Neural progenitor cell (in vitro differentiated cells): ENCODE measurements at regions not wholly inside any gene's neighbourhood (a gene's known extent, or its start where the extent isn't known, plus 50 kb on each side); places are given as distances from the start of the nearest gene placed in this dataset.

Experiments used
- DNase-seq: peaks from one replicate; pipeline ENCODE4 v3.0.0-alpha.2; 2016; ENCODE audit warnings: low spot score
- H2AFZ ChIP-seq: fragments of 200-600 bp; sonication (generic); replicated peaks from 2 replicates; pipeline ENCODE4 v1.6.1; 2016; ENCODE audit warnings: antibody characterized with exemption
- H3F3A ChIP-seq: fragments of 200-600 bp; sonication (generic); 2 replicates; pipeline ENCODE4 v1.6.1; 2016; ENCODE audit warnings: antibody characterized with exemption, low read depth
- H3K27ac ChIP-seq: fragments of 200-600 bp; sonication (generic); 2 replicates; pipeline ENCODE4 v1.5.1; 2016; ENCODE audit warnings: mild to moderate bottlenecking
- H3K27me3 ChIP-seq: fragments of 200-600 bp; sonication (generic); 2 replicates; pipeline ENCODE4 v1.6.1; 2016; ENCODE audit warnings: mild to moderate bottlenecking, moderate library complexity
- H3K36me3 ChIP-seq: fragments of 200-600 bp; sonication (generic); 2 replicates; pipeline ENCODE4 v1.5.1; 2016
- H3K4me1 ChIP-seq: fragments of 200-600 bp; sonication (generic); 2 replicates; pipeline ENCODE4 v1.6.1; 2016; ENCODE audit warnings: mixed run types
- H3K4me2 ChIP-seq: fragments of 200-600 bp; sonication (generic); 2 replicates; pipeline ENCODE4 v1.6.1; 2016
- H3K4me3 ChIP-seq: fragments of 200-600 bp; sonication (generic); 2 replicates; pipeline ENCODE4 v1.5.1; 2016
- H3K79me2 ChIP-seq: fragments of 200-600 bp; sonication (generic); 2 replicates; pipeline ENCODE4 v1.6.1; 2016; ENCODE audit warnings: low read depth
- H3K9ac ChIP-seq: fragments of 200-600 bp; sonication (generic); 2 replicates; pipeline ENCODE4 v1.6.1; 2016
- H3K9me3 ChIP-seq: fragments of 200-600 bp; sonication (generic); 2 replicates; pipeline ENCODE4 v1.5.1; 2016; ENCODE audit warnings: low read depth
- H4K20me1 ChIP-seq: fragments of 200-600 bp; sonication (generic); 2 replicates; pipeline ENCODE4 v1.6.1; 2016; ENCODE audit warnings: low read depth
- H3K27ac Mint-ChIP-seq: 3 replicates; pipeline ENCODE4 v1.8.0; 2021; ENCODE audit warnings: mixed read lengths
- H3K27me3 Mint-ChIP-seq: 2 replicates; pipeline ENCODE4 v1.8.0; 2022; ENCODE audit warnings: low read depth, mild to moderate bottlenecking, inconsistent platforms, moderate library complexity, mixed read lengths; ENCODE audit not compliant: insufficient read depth
- H3K36me3 Mint-ChIP-seq: 3 replicates; pipeline ENCODE4 v1.8.0; 2021; ENCODE audit warnings: mixed read lengths
- H3K4me1 Mint-ChIP-seq: 3 replicates; pipeline ENCODE4 v1.8.0; 2021; ENCODE audit warnings: mixed read lengths
- H3K4me3 Mint-ChIP-seq: 3 replicates; pipeline ENCODE4 v1.8.0; 2021; ENCODE audit warnings: mild to moderate bottlenecking, moderate library complexity, mixed read lengths
- H3K9me3 Mint-ChIP-seq: 3 replicates; pipeline ENCODE4 v1.8.0; 2020; ENCODE audit warnings: mixed read lengths
- CTCF ChIP-seq: fragments of 200-600 bp; sonication (generic); IDR thresholded peaks from 2 replicates; pipeline ENCODE4 v1.5.1; 2017; ENCODE audit warnings: antibody characterized with exemption, mild to moderate bottlenecking
- EZH2 ChIP-seq: fragments of 200-600 bp; sonication (generic); IDR thresholded peaks from 2 replicates; pipeline ENCODE4 v1.6.1; 2017; ENCODE audit warnings: antibody characterized with exemption, mild to moderate bottlenecking, moderate library complexity
- EZH2phosphoT487 ChIP-seq: fragments of 200-600 bp; sonication (generic); IDR thresholded peaks from 2 replicates; pipeline ENCODE4 v1.6.1; 2017; ENCODE audit warnings: antibody characterized with exemption

- no peaks in the 10 kb centered on the region for H3K27me3 ChIP-seq
- H3K4me2 ChIP-seq: no peak overlapping the region
- H3K4me1 ChIP-seq: peaks cover 19% of the 10 kb centered on the region
- Mint-ChIP-seq H3K36me3 (no peaks in the 10 kb centered on the region), H3K27ac (no peak overlapping the region), H3K9me3 (no peaks in the 10 kb centered on the region), H3K4me1 (peaks cover 26% of the 10 kb centered on the region), H3K4me3 (no peak overlapping the region), H3K27me3 (no peaks in the 10 kb centered on the region)
- no peak overlapping the region for H2AFZ ChIP-seq
- H3K36me3 ChIP-seq: no peaks in the 10 kb centered on the region
- H3K4me3 ChIP-seq: no peak overlapping the region
- no peak for TF ChIP-seq EZH2
- TF ChIP-seq EZH2phosphoT487: no peak
- TF ChIP-seq CTCF: no peak
- no peaks in the 10 kb centered on the region for H3K9me3 ChIP-seq
- H3K9ac ChIP-seq: no peak overlapping the region
- no peaks in the 10 kb centered on the region for H3K79me2 ChIP-seq
- no peak overlapping the region for H3K27ac ChIP-seq
- H4K20me1 ChIP-seq: no peaks in the 10 kb centered on the region
- DNase-seq: no peak
- H3F3A ChIP-seq: no peaks in the 10 kb centered on the region
Observed at GRCh38 chr5:158537366-158537765, 562.4 kb downstream of the EBF1 start.

GRCh38 chr5:158534203-158534602 is 565.5 kb downstream of the EBF1 start:
- peak overlapping the region; percentile 60 for H2AFZ ChIP-seq
- Mint-ChIP-seq H3K4me3 (no peak overlapping the region), H3K27me3 (no peaks in the 10 kb centered on the region), H3K27ac (no peak overlapping the region), H3K9me3 (no peaks in the 10 kb centered on the region), H3K36me3 (no peaks in the 10 kb centered on the region), H3K4me1 (peaks cover 32% of the 10 kb centered on the region)
- no peak overlapping the region for H3K4me2 ChIP-seq
- TF ChIP-seq EZH2phosphoT487 (no peak), CTCF (no peak), EZH2 (no peak)
- H3K9ac ChIP-seq: no peak overlapping the region
- no peaks in the 10 kb centered on the region for H3K36me3 ChIP-seq
- H3K27ac ChIP-seq: no peak overlapping the region
- no peaks in the 10 kb centered on the region for H3K79me2 ChIP-seq
- H3K4me1 ChIP-seq: peaks cover 23% of the 10 kb centered on the region
- H3F3A ChIP-seq: no peaks in the 10 kb centered on the region
- H3K9me3 ChIP-seq: no peaks in the 10 kb centered on the region
- no peaks in the 10 kb centered on the region for H3K27me3 ChIP-seq
- DNase-seq: peak; percentile 37
- no peak overlapping the region for H3K4me3 ChIP-seq
- H4K20me1 ChIP-seq: no peaks in the 10 kb centered on the region

- Histone ChIP-seq H3K4me3 (no peak overlapping the region), H3K9ac (no peak overlapping the region), H3F3A (no peaks in the 10 kb centered on the region), H2AFZ (peak overlapping the region; percentile 63), H3K27me3 (no peaks in the 10 kb centered on the region), H3K9me3 (no peaks in the 10 kb centered on the region), H3K79me2 (no peaks in the 10 kb centered on the region), H3K4me1 (peaks cover 20% of the 10 kb centered on the region), H3K27ac (no peak overlapping the region), H4K20me1 (no peaks in the 10 kb centered on the region), H3K4me2 (no peak overlapping the region), H3K36me3 (no peaks in the 10 kb centered on the region)
- Mint-ChIP-seq H3K36me3 (no peaks in the 10 kb centered on the region), H3K4me1 (peaks cover 21% of the 10 kb centered on the region), H3K27me3 (no peaks in the 10 kb centered on the region), H3K9me3 (no peaks in the 10 kb centered on the region), H3K4me3 (no peak overlapping the region), H3K27ac (no peak overlapping the region)
- no peak for DNase-seq
- no peak for TF ChIP-seq EZH2
- TF ChIP-seq CTCF: no peak
- no peak for TF ChIP-seq EZH2phosphoT487
Observed at GRCh38 chr5:158532739-158533138, 567.0 kb downstream of the EBF1 start.

- Histone ChIP-seq H3K4me1 (peaks cover 20% of the 10 kb centered on the region), H3K9ac (no peak overlapping the region), H3K36me3 (no peaks in the 10 kb centered on the region), H3K27ac (no peak overlapping the region), H3K4me3 (no peak overlapping the region), H3K9me3 (no peaks in the 10 kb centered on the region), H2AFZ (peak overlapping the region; percentile 68), H3F3A (no peaks in the 10 kb centered on the region), H3K27me3 (no peaks in the 10 kb centered on the region), H3K79me2 (no peaks in the 10 kb centered on the region), H3K4me2 (no peak overlapping the region), H4K20me1 (no peaks in the 10 kb centered on the region)
- Mint-ChIP-seq H3K27me3 (no peaks in the 10 kb centered on the region), H3K4me3 (no peak overlapping the region), H3K27ac (peak overlapping the region; percentile 1), H3K4me1 (peaks cover 17% of the 10 kb centered on the region), H3K36me3 (no peaks in the 10 kb centered on the region), H3K9me3 (no peaks in the 10 kb centered on the region)
- DNase-seq: no peak
- TF ChIP-seq EZH2phosphoT487: no peak
- TF ChIP-seq EZH2: no peak
- TF ChIP-seq CTCF: no peak
Observed at GRCh38 chr5:158531860-158532259, 567.9 kb downstream of the EBF1 start.
